Prostate gland (tissue), 2 donors: ENCODE measurements at regions not wholly inside any gene's neighbourhood (a gene's known extent, or its start where the extent isn't known, plus 50 kb on each side); places are given as distances from the start of the nearest gene placed in this dataset.

Experiments used
- POLR2A ChIP-seq: fragments of 450-650 bp; IDR thresholded peaks from one replicate; pipeline ENCODE4 v1.6.1; 2016; ENCODE audit warnings: antibody characterized with exemption, mild to moderate bottlenecking
- TF ChIP-seq, protein P1 (sequence below), 4 experiments: fragments of 200-600 bp in 2 of 4; fragments of 450-650 bp in 2 of 4; sonication (generic) in 2 of 4; IDR thresholded peaks; 1 replicate in 3 of 4; 2 replicates in 1 of 4; pipeline ENCODE4 v1.5.1; 2016 to 2019; ENCODE audit warnings: antibody characterized with exemption in 4 of 4, mild to moderate bottlenecking in 2 of 4, moderate library complexity in 2 of 4

DNA sequence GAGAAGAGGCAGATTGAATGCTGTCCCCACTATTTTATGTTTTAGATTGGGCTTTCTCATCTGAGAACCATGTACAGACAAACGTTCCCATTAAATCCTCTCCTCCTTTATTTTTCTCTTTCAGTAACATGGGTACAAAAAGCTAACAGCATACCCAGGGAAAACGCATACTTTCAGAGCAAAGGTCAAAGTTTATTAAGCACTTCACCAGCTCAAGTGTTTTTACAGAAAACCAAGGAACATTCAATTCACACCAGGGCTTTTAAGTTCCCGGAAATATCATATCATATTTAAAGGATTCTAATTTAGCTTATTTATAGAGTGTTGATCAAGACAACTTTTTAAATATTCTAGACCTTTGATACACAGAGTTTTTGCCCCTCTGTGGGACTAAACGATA lies 271.5 kb upstream of the C1orf87 start:
- no peak for TF ChIP-seq POLR2A
- TF ChIP-seq, protein P1, sequence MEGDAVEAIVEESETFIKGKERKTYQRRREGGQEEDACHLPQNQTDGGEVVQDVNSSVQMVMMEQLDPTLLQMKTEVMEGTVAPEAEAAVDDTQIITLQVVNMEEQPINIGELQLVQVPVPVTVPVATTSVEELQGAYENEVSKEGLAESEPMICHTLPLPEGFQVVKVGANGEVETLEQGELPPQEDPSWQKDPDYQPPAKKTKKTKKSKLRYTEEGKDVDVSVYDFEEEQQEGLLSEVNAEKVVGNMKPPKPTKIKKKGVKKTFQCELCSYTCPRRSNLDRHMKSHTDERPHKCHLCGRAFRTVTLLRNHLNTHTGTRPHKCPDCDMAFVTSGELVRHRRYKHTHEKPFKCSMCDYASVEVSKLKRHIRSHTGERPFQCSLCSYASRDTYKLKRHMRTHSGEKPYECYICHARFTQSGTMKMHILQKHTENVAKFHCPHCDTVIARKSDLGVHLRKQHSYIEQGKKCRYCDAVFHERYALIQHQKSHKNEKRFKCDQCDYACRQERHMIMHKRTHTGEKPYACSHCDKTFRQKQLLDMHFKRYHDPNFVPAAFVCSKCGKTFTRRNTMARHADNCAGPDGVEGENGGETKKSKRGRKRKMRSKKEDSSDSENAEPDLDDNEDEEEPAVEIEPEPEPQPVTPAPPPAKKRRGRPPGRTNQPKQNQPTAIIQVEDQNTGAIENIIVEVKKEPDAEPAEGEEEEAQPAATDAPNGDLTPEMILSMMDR (IDR thresholded peaks at IDR 0.05) = no peak
